Cerebellar nuclear complex (tissue), 1 donor: ENCODE measurements at regions not wholly inside any gene's neighbourhood (a gene's known extent, or its start where the extent isn't known, plus 50 kb on each side); places are given as distances from the start of the nearest gene placed in this dataset.
"Not testable (repeated sequence)": the region's sequence is repeated elsewhere in the genome, so short reads cannot be mapped to it uniquely, and the experiment has no call there.

Experiments
- DNase-seq, 2 experiments: peaks; one replicate each; lab custom pipeline; 2025; lab: John Stamatoyannopoulos, UW

GRCh38 chr1:245102149-245102548, 52.6 kb upstream of the KIF26B start:
- not testable (repeated sequence) for DNase-seq

- DNase-seq = no peak
These were observed 55.4 kb upstream of the KIF26B start for GRCh38 chr1:245099401-245099800.

GRCh38 chr1:245098924-245099323, 55.9 kb upstream of the KIF26B start:
- DNase-seq = no peak

GRCh38 chr1:245096311-245097066, 58.3 kb upstream of the KIF26B start:
- no peak for DNase-seq

GRCh38 chr1:245095903-245096302, 58.9 kb upstream of the KIF26B start:
- no peak for DNase-seq

GRCh38 chr1:245094954-245095353, 59.8 kb upstream of the KIF26B start:
- no peak for DNase-seq

- DNase-seq = no peak
These were observed 60.7 kb upstream of the KIF26B start for GRCh38 chr1:245094092-245094491.

GRCh38 chr1:245092638-245092976, 62.2 kb upstream of the KIF26B start:
- DNase-seq = no peak

GRCh38 chr1:245091818-245092637, 62.8 kb upstream of the KIF26B start:
- DNase-seq = no peak

GRCh38 chr1:245091171-245091621, 63.6 kb upstream of the KIF26B start:
- DNase-seq = no peak

- DNase-seq = no peak
These were observed 64.2 kb upstream of the KIF26B start for GRCh38 chr1:245090491-245091090.

- DNase-seq = no peak
These were observed 67.1 kb upstream of the KIF26B start for GRCh38 chr1:245087723-245088122.

GRCh38 chr1:245086389-245086969, 68.3 kb upstream of the KIF26B start:
- DNase-seq = no peak

GRCh38 chr1:245085508-245086095, 69.2 kb upstream of the KIF26B start:
- no peak for DNase-seq

- no peak for DNase-seq
These were observed 70.2 kb upstream of the KIF26B start for GRCh38 chr1:245084551-245084950.

GRCh38 chr1:245079021-245079609, 75.7 kb upstream of the KIF26B start:
- no peak for DNase-seq

- no peak for DNase-seq
These were observed 79.9 kb upstream of the KIF26B start for GRCh38 chr1:245074898-245075297.

GRCh38 chr1:245074232-245074747, 80.5 kb upstream of the KIF26B start:
- DNase-seq = no peak

- no peak for DNase-seq
These were observed 83.8 kb upstream of the KIF26B start for GRCh38 chr1:245070836-245071615.

- DNase-seq = no peak
These were observed 87.5 kb upstream of the KIF26B start for GRCh38 chr1:245067257-245067656.
